Right lobe of liver (tissue), 6 donors: ENCODE measurements at regions not wholly inside any gene's neighbourhood (a gene's known extent, or its start where the extent isn't known, plus 50 kb on each side); places are given as distances from the start of the nearest gene placed in this dataset.

Experiments used
- ATAC-seq, 4 donors: fragments of 200-7000 bp; cut with Tn5 transposase; one replicate each; pipeline ENCODE4 v1.9.1; 2020; ENCODE audit warnings: mild to moderate bottlenecking in 4 of 4, moderate library complexity in 4 of 4
- DNase-seq, 3 donors: peaks; one replicate each; pipeline ENCODE4 v3.0.0-alpha.2; 2020
- H3K27ac ChIP-seq, 3 donors: fragments of 200-600 bp; one replicate each; pipeline ENCODE4 v1.8.0; 2022
- H3K27me3 ChIP-seq, 2 donors: fragments of 200-600 bp; one replicate each; pipeline ENCODE4 v1.8.0; 2022
- H3K36me3 ChIP-seq, 4 donors: fragments of 200-600 bp; sonication (generic) in 1 of 4; one replicate each; pipeline versions ENCODE4 v1.5.1 to v1.8.0; 2017 to 2022; ENCODE audit warnings: control low read depth in 1 of 4
- H3K4me1 ChIP-seq, 4 donors: fragments of 200-600 bp; sonication (generic) in 1 of 4; one replicate each; pipeline versions ENCODE4 v1.5.1 to v1.8.0; 2017 to 2022; ENCODE audit warnings: control low read depth in 1 of 4
- H3K4me3 ChIP-seq, 3 donors: fragments of 200-600 bp; one replicate each; pipeline ENCODE4 v1.8.0; 2022
- H3K9me3 ChIP-seq, 4 donors: fragments of 200-600 bp; sonication (generic) in 1 of 4; one replicate each; pipeline versions ENCODE4 v1.5.1 to v1.8.0; 2017 to 2022; ENCODE audit warnings: control low read depth in 1 of 4
- CTCF ChIP-seq, 4 donors: fragments of 200-600 bp in 3 of 4; fragments of 450-650 bp in 1 of 4; IDR thresholded peaks; one replicate each; pipeline versions ENCODE4 v1.5.1 to v1.8.0; 2016 to 2022; ENCODE audit warnings: antibody characterized with exemption in 4 of 4, mild to moderate bottlenecking in 2 of 4
- POLR2A ChIP-seq: fragments of 450-650 bp; IDR thresholded peaks from one replicate; pipeline ENCODE4 v1.6.1; 2017; ENCODE audit warnings: antibody characterized with exemption, mild to moderate bottlenecking
- WGBS: methylation state at CpG from one replicate; pipeline ENCODE4 v1.1.6; 2018; ENCODE audit warnings: low coverage, low lambda C conversion rate; ENCODE audit not compliant: insufficient coverage; ENCODE audit errors: missing lambda C conversion rate; 5-methylcytosine and 5-hydroxymethylcytosine counted together
- intact Hi-C, 2 donors: fragments of 100-400 bp; cut with DNase I; formaldehyde crosslinking; loops; one replicate each; pipeline versions ENCODE4 v1.11.2 to v1.14.1; 2022
- donor health status: DM: no; HTN: yes; CAD: no.
- donor health status: DM: no; HTN: no; CAD: no.
- donor health status: DM: no; HTN: no; CAD: no.
- donor health status: DM: no; HTN: yes; CAD: no.
- donor health status: DM: no; HTN: yes; CAD: no.

DNA sequence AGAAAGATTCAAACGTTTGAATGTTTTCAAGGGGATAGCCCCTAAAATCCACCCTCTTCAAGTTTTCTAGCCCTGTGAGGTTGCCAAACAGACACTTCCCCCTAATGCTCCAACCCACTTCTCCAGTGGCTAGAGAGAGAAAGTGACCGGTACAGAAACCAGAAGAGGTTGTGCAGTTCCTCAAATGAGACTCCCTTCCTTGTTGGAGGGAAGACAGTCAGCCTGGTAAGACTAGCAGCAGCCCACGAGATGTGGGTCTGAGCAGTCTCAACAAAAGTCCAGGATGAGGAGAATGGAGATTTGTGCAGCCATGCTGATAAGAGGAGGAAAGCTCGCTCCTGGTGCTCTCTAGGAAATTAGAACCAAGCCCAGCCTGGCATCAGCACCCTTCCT is 222.8 kb upstream of the TPRG1 start:
- H3K4me1 ChIP-seq = peaks cover 0 to 42% (median 10%) of the 10 kb centered on the region in 4 donors
- H3K9me3 ChIP-seq = no peaks in the 10 kb centered on the region
- H3K4me3 ChIP-seq = peak overlapping the region; percentile 34 to 75 (median 64)
- ATAC-seq = peak in 1 of 4 donors; percentile 1
- WGBS = 30% methylated on average over 4 of the region's 4 CpGs
- H3K27me3 ChIP-seq = no peaks in the 10 kb centered on the region
- DNase-seq = no peak
- TF ChIP-seq POLR2A = no peak
- TF ChIP-seq CTCF (IDR thresholded peaks at IDR 0.05) = no peak
- no peaks in the 10 kb centered on the region for H3K36me3 ChIP-seq
- H3K27ac ChIP-seq = peak overlapping the region; percentile 78 to 98 (median 97)
- intact Hi-C loops = loop anchor here in 1 of 2 donors (10.0 kb wide), 1 partner anchor 1204 kb away; the partner anchor contains the start of gene BCL6

DNA sequence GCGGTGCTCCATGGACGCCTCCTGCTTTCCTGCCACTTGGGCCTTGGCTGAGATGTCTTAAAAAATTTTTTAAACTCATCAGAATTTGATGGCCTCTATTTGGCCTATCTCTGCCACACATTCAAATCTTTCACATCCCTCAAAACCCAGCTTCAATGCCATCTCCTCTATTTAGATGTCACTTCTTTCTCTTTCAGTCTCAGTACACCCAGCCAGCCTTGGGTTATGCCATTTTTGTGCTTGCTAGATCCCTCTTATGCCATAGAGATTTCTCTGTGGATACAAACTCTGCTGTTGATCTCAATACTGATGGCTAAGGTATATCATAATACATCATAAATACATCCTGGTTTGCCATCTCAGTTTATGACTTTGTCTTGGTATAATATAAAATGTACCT is 222.3 kb upstream of the TPRG1 start:
- H3K4me3 ChIP-seq = peak overlapping the region; percentile 34 to 75 (median 64)
- H3K27ac ChIP-seq = peak overlapping the region; percentile 78 to 98 (median 97)
- ATAC-seq = no peak
- WGBS = 67% methylated on average over 2 of the region's 2 CpGs
- DNase-seq = no peak
- TF ChIP-seq CTCF (IDR thresholded peaks at IDR 0.05) (no peak), POLR2A (no peak)
- H3K27me3 ChIP-seq = no peaks in the 10 kb centered on the region
- H3K4me1 ChIP-seq = peaks cover 0 to 39% (median 8%) of the 10 kb centered on the region in 4 donors
- intact Hi-C loops = loop anchor here in 1 of 2 donors (10.0 kb wide), 1 partner anchor 1205 kb away; the partner anchor contains the start of gene BCL6
- H3K9me3 ChIP-seq = no peaks in the 10 kb centered on the region
- H3K36me3 ChIP-seq = no peaks in the 10 kb centered on the region

DNA sequence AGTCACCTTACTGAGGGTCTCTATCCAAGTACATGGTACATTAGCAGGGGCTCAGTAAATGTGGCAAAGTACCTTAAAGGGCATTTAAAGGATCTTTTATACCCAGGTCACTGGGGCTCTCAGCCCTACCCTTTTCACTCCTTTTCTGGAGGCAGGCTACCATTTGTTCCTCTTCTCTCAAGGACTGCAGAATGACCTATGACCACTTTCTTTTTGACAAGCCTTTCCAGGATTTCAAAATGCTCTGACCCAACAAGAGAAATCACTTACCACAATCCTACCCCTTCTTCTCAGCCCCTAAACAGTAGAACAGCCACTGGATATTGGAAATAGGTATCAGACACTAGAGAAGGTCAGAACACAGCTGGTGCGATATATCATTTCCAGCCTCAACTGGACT is 221.8 kb upstream of the TPRG1 start:
- no peaks in the 10 kb centered on the region for H3K36me3 ChIP-seq
- peaks cover 0 to 35% (median 6%) of the 10 kb centered on the region in 4 donors for H3K4me1 ChIP-seq
- H3K4me3 ChIP-seq = peak overlapping the region; percentile 34 to 75 (median 64)
- TF ChIP-seq CTCF (IDR thresholded peaks at IDR 0.05) = no peak
- peak; percentile 27 for TF ChIP-seq POLR2A
- H3K9me3 ChIP-seq = no peaks in the 10 kb centered on the region
- 36% methylated on average over 1 of the region's 1 CpG for WGBS
- H3K27me3 ChIP-seq = no peaks in the 10 kb centered on the region
- peak overlapping the region; percentile 78 to 98 (median 97) for H3K27ac ChIP-seq
- intact Hi-C loops = loop anchor here in 1 of 2 donors (10.0 kb wide), 1 partner anchor 1205 kb away; the partner anchor contains the start of gene BCL6
- ATAC-seq (no peak), DNase-seq (no peak)

- DNase-seq (peak in 2 of 3 donors; percentile 59 to 81), ATAC-seq (peak in 3 of 4 donors; percentile 2 to 54 (median 7))
- TF ChIP-seq CTCF (IDR thresholded peaks at IDR 0.05) = no peak
- peak; percentile 75 for TF ChIP-seq POLR2A
- Histone ChIP-seq H3K36me3 (no peaks in the 10 kb centered on the region), H3K27ac (peak overlapping the region; percentile 78 to 98 (median 97)), H3K27me3 (no peaks in the 10 kb centered on the region), H3K4me3 (peak overlapping the region in 2 of 3 donors; percentile 64 to 75), H3K4me1 (peaks cover 0 to 35% (median 11%) of the 10 kb centered on the region in 4 donors), H3K9me3 (no peaks in the 10 kb centered on the region)
- intact Hi-C loops = no loop called here
- WGBS = 56% methylated on average over 13 of the region's 13 CpGs
These were observed 220.8 kb upstream of the TPRG1 start for GRCh38 chr3:188950832-188951489.
